Lower leg skin (tissue), 4 donors: ENCODE measurements at regions not wholly inside any gene's neighbourhood (a gene's known extent, or its start where the extent isn't known, plus 50 kb on each side); places are given as distances from the start of the nearest gene placed in this dataset.
"Not testable (repeated sequence)": the region's sequence is repeated elsewhere in the genome, so short reads cannot be mapped to it uniquely, and the experiment has no call there.

ENCODE experiments used
- DNase-seq, 2 donors: peaks; one replicate each; pipeline ENCODE4 v3.0.0-alpha.2; 2019; ENCODE audit warnings: low spot score in 2 of 2
- H3K4me3 ChIP-seq: fragments of 200-600 bp; sonication (generic); 2 replicates; pipeline ENCODE4 v1.5.1; 2017; ENCODE audit warnings: mild to moderate bottlenecking, low read depth; ENCODE audit not compliant: poor library complexity, severe bottlenecking
- CTCF ChIP-seq, 3 donors: fragments of 450-650 bp; IDR thresholded peaks; one replicate each; pipeline ENCODE4 v1.5.1; 2016; ENCODE audit warnings: antibody characterized with exemption in 3 of 3, mild to moderate bottlenecking in 3 of 3, moderate library complexity in 2 of 3
- POLR2A ChIP-seq, 2 donors: fragments of 450-650 bp; IDR thresholded peaks; one replicate each; pipeline ENCODE4 v1.6.1; 2016 to 2017; ENCODE audit warnings: antibody characterized with exemption in 2 of 2, mild to moderate bottlenecking in 1 of 2, moderate library complexity in 1 of 2
- WGBS, 2 donors: methylation state at CpG; one replicate each; pipeline ENCODE4 v1.1.5; 2018; 5-methylcytosine and 5-hydroxymethylcytosine counted together
- intact Hi-C: fragments of 100-400 bp; cut with DNase I; formaldehyde crosslinking; loops from one replicate; pipeline ENCODE4 v1.15.0; 2023; ENCODE audit warnings: low total_unique reads

GRCh38 chr2:57209799-57210198 is 836.8 kb upstream of the VRK2 start:
- intact Hi-C loops, result no loop called here
- TF ChIP-seq POLR2A (IDR thresholded peaks at IDR 0.05) (no peak), CTCF (IDR thresholded peaks at IDR 0.05) (no peak)
- 80 to 88% methylated on average over 4 of the region's 4 CpGs for WGBS, 2 donors
- no peak overlapping the region for H3K4me3 ChIP-seq
- DNase-seq, result no peak

- DNase-seq, result no peak
- TF ChIP-seq CTCF (IDR thresholded peaks at IDR 0.05) (no peak), POLR2A (IDR thresholded peaks at IDR 0.05) (no peak)
- WGBS, 2 donors, result 88 to 91% methylated on average over 4 of the region's 4 CpGs
- intact Hi-C loops, result no loop called here
- H3K4me3 ChIP-seq, result no peak overlapping the region
These were observed 835.8 kb upstream of the VRK2 start for GRCh38 chr2:57210855-57211254.

- intact Hi-C loops, result no loop called here
- no peak for TF ChIP-seq POLR2A (IDR thresholded peaks at IDR 0.05)
These were observed 829.6 kb upstream of the VRK2 start for GRCh38 chr2:57217013-57217412.

DNA sequence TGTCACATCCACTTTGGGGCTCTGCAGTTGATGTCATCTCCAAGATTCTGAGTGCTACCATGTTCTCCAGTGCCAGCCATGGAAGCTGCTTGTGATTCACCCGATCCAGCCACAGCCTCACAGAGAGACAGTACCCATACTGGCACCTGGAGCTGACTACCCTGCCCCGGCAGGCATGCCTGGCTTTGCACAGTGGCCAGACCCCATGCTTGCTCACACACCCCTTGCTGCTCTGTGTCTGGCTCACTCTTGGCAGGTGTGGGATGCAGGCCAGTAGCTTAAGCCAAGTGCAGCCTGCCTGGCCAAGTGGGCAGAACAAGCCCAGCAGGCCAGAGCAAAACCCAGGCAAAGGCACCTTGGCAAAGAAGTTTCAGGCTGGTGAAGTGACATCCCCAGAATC is 828.4 kb upstream of the VRK2 start:
- H3K4me3 ChIP-seq, result no peak overlapping the region
- intact Hi-C loops, result no loop called here
- DNase-seq, result no peak
- TF ChIP-seq POLR2A (IDR thresholded peaks at IDR 0.05) (no peak), CTCF (IDR thresholded peaks at IDR 0.05) (no peak)
- WGBS, 2 donors, result 61 to 75% methylated on average over 2 of the region's 2 CpGs

More at GRCh38 chr2:57217013-57217412, 829.6 kb upstream of the VRK2 start:
- H3K4me3 ChIP-seq, result no peak overlapping the region
- DNase-seq, result no peak
- WGBS, 2 donors, result no CpG with 5 or more reads among the region's 2 CpGs

DNA sequence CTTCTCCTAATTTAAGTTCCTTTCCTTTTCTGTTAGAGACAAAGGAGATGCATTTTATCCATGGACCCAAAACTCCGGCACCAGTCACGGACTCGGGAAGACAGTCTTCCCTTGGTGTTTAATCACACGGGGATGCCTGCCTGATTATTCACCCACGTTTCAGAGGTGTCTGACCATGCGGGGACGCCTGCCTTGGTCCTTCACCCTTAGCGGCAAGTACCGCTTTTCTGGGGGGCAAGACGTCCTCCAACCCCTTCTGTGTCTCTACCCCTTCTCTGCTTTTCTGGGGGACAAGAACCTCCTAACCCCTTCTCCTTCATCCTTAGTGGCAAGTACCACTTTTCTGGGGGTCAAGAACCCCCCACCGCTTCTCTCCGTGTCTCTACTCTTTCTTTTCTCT is 816.9 kb upstream of the VRK2 start:
- intact Hi-C loops, result loop anchor here (10.0 kb wide), 1 partner anchor 1795 kb away; no protein-coding TSS in a partner anchor
- DNase-seq, H3K4me3 ChIP-seq: not testable (repeated sequence)
- WGBS, 2 donors, result 91 to 93% methylated on average over 12 of the region's 12 CpGs

DNA sequence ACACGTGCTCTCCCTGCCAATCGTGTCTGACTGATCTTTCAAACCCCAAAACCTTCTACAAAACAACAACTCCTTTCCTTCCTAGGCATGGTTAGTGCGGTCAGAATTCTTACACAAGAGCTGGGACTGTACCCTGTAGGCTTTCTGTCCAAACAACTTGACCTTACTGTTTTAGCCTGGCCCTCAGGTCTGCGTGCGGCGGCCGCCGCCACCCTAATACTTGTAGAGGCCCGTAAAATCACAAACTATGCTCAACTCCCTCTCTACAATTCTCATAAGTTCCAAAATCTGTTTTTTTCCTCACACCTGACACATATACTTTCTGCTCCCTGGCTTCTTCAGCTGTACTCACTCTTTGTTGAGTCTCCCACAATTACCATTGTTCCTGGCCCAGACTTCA is 814.3 kb upstream of the VRK2 start:
- intact Hi-C loops, result loop anchor here (10.0 kb wide), 1 partner anchor 1798 kb away; no protein-coding TSS in a partner anchor
- WGBS, 2 donors, result 89 to 94% methylated on average over 9 of the region's 9 CpGs
- not testable (repeated sequence) for DNase-seq, H3K4me3 ChIP-seq

DNA sequence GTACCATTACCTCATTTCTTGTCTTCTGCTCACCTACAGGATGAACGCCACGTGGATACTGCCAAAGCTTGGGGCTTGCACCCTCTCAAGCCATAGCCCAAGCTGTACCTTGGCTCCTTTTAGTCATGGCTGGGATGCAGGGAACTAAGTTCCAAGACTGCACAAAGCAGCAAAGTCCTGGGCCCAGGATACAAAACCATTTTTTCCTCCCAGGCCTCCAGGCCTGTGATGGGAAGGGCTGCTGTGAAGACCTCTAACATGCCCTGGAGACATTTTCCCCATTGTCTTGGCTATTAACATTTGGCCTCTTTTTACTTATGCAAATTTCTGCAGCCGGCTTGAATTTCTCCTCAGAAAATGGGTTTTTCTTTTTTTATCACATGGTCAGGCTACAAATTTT is 795.1 kb upstream of the VRK2 start:
- WGBS, 2 donors, result 81 to 82% methylated on average over 3 of the region's 3 CpGs
- DNase-seq, H3K4me3 ChIP-seq, intact Hi-C loops: not testable (repeated sequence)

- intact Hi-C loops, H3K4me3 ChIP-seq, DNase-seq: not testable (repeated sequence)
- 91 to 96% methylated on average over 8 to 9 of the region's 9 CpGs for WGBS, 2 donors
These were observed 770.2 kb upstream of the VRK2 start for GRCh38 chr2:57276408-57276807.

GRCh38 chr2:57278451-57278850 is 768.2 kb upstream of the VRK2 start:
- intact Hi-C loops, result no loop called here
- no peak overlapping the region for H3K4me3 ChIP-seq
- no peak for TF ChIP-seq POLR2A (IDR thresholded peaks at IDR 0.05)
- no peak for TF ChIP-seq CTCF (IDR thresholded peaks at IDR 0.05)
- DNase-seq, result no peak
